ENCODE measurements at regions not wholly inside any gene's neighbourhood (a gene's known extent, or its start where the extent isn't known, plus 50 kb on each side); places are given as distances from the start of the nearest gene placed in this dataset.

- POLR2A ChIA-PET (ENCODE audit: partially characterized antibody) = no interaction called here
- TF ChIP-seq HDAC2 (IDR thresholded peaks at IDR 0.05; ENCODE audit: borderline replicate concordance in 1 of 2, low read depth in 2 of 2, low read length in 2 of 2) = no peak
- TF ChIP-seq E2F6 (IDR thresholded peaks at IDR 0.05) = no peak
- TF ChIP-seq KDM1A (IDR thresholded peaks at IDR 0.05; ENCODE audit: borderline replicate concordance, low read length) = no peak
- TF ChIP-seq MAX (IDR thresholded peaks at IDR 0.05) = no peak
- TF ChIP-seq RNF2 (IDR thresholded peaks at IDR 0.05; ENCODE audit: borderline replicate concordance, low read depth, low read length, missing control alignments, poor library complexity, severe bottlenecking) = no peak
- TF ChIP-seq POLR2AphosphoS5 (IDR thresholded peaks at IDR 0.05; ENCODE audit: low read depth, low read length) = no peak
- no peak for TF ChIP-seq BACH1 (IDR thresholded peaks at IDR 0.05; ENCODE audit: low read length)
Observed at GRCh38 chr2:104371087-104371781, 482.7 kb upstream of the POU3F3 start.

More at GRCh38 chr2:104371087-104371781, 482.7 kb upstream of the POU3F3 start:
- no peak overlapping the region for H4K91ac ChIP-seq (replicated peaks; ENCODE audit: insufficient read length, low read length)
- H3K18ac ChIP-seq (ENCODE audit: extremely low read depth, low read length) = no peak overlapping the region
- H3K79me2 ChIP-seq (ENCODE audit: control insufficient read depth in 1 of 2, insufficient read depth in 2 of 2, low read length in 2 of 2) = no peaks in the 10 kb centered on the region
- H3K4ac ChIP-seq (replicated peaks; ENCODE audit: insufficient read length, low read depth, low read length) = no peak overlapping the region
- CTCF ChIA-PET (ENCODE audit: partially characterized antibody) = no interaction called here
- no peak overlapping the region for H2BK12ac ChIP-seq (ENCODE audit: low read depth, low read length)
- H2BK15ac ChIP-seq (ENCODE audit: low read length) = no peak overlapping the region
- no peak overlapping the region for H3K9ac ChIP-seq (replicated peaks in 1 of 4; ENCODE audit: extremely low read depth in 1 of 4, low read depth in 3 of 4, low read length in 3 of 4)
- FAIRE-seq (no peak), DNase-seq (ENCODE audit: low read depth in 1 of 2, low spot score in 2 of 2) (no peak)
- no peak overlapping the region for H3K27ac ChIP-seq (ENCODE audit: low read depth, low read length)
- no peaks in the 10 kb centered on the region for H3K36me3 ChIP-seq (ENCODE audit: control insufficient read depth in 2 of 4, insufficient read depth in 4 of 4, low read length in 3 of 4)
- H3K23ac ChIP-seq (ENCODE audit: insufficient read length) = no peak overlapping the region
- 74% methylated on average over 5 of the region's 5 CpGs; no CpG with 5 or more reads in 1 of the 2 experiments for WGBS, 2 experiments (ENCODE audit: extremely low coverage in 1 of 2, insufficient coverage in 1 of 2, insufficient read length in 1 of 2, insufficient replicate concordance in 2 of 2, low coverage in 1 of 2, low lambda C conversion rate in 2 of 2, missing lambda C conversion rate in 1 of 2)
- no peak overlapping the region for H2BK20ac ChIP-seq (ENCODE audit: low read length)
- no peak overlapping the region for H2AK5ac ChIP-seq (ENCODE audit: low read depth, low read length)
- H3K4me1 ChIP-seq (replicated peaks in 1 of 4; ENCODE audit: control insufficient read depth in 3 of 4, insufficient read depth in 4 of 4, low read length in 3 of 4) = peaks cover 0 to 5% (median 2%) of the 10 kb centered on the region in 4 experiments; a peak in 2 of 7 replicates
- H3K56ac ChIP-seq (replicated peaks; ENCODE audit: insufficient read length, low read depth, low read length) = no peak overlapping the region
- H3K27me3 ChIP-seq (replicated peaks in 1 of 4; ENCODE audit: control insufficient read depth in 3 of 4, extremely low read depth in 1 of 4, insufficient read depth in 3 of 4, low read length in 3 of 4) = no peaks in the 10 kb centered on the region
- H2BK120ac ChIP-seq (replicated peaks; ENCODE audit: low read depth, low read length) = no peak overlapping the region
- H3K4me3 ChIP-seq (ENCODE audit: extremely low read depth in 1 of 4, insufficient read depth in 2 of 4, low read depth in 3 of 4, low read length in 4 of 4) = no peak overlapping the region
- no peak overlapping the region for H4K5ac ChIP-seq (ENCODE audit: insufficient read length, low read depth, low read length)
- H3K4me2 ChIP-seq (ENCODE audit: insufficient read depth in 1 of 2, low read depth in 2 of 2, low read length in 2 of 2) = no peak overlapping the region
- no peak overlapping the region for H2BK5ac ChIP-seq (ENCODE audit: low read depth, low read length)
- H4K8ac ChIP-seq (ENCODE audit: extremely low read depth, insufficient read depth, low read length) = no peak overlapping the region
- no peak overlapping the region for H3K14ac ChIP-seq (ENCODE audit: insufficient read length)
- no peaks in the 10 kb centered on the region for H3K79me1 ChIP-seq (ENCODE audit: low read depth, low read length)
- no peaks in the 10 kb centered on the region for H3K9me3 ChIP-seq (ENCODE audit: insufficient read depth in 2 of 2, low read depth in 1 of 2, low read length in 1 of 2)
- H4K20me1 ChIP-seq (replicated peaks in 1 of 2; ENCODE audit: control insufficient read depth in 1 of 2, insufficient read depth in 2 of 2, low read length in 2 of 2) = no peaks in the 10 kb centered on the region
- no peaks in the 10 kb centered on the region for H3K23me2 ChIP-seq (ENCODE audit: low read depth, low read length)
- no peak overlapping the region for H2AFZ ChIP-seq (ENCODE audit: low read length)

Data from H1 (cell line).